Keratinocyte (primary cell): ENCODE measurements at regions not wholly inside any gene's neighbourhood (a gene's known extent, or its start where the extent isn't known, plus 50 kb on each side); places are given as distances from the start of the nearest gene placed in this dataset.

Experiments used
- EZH2 ChIP-seq: IDR thresholded peaks from one replicate; pipeline ENCODE4 v1.6.1; 2012; ENCODE audit warnings: inconsistent platforms, mild to moderate bottlenecking, low read length, moderate library complexity
- TF ChIP-seq, protein P1 (sequence below), 3 experiments: IDR thresholded peaks in 1 of 3; conservative IDR thresholded peaks in 1 of 3; optimal IDR thresholded peaks in 1 of 3; 2 replicates in 2 of 3; 3 replicates in 1 of 3; pipeline versions ENCODE3 to v1.5.1; 2011; ENCODE audit warnings: low read length in 3 of 3, mild to moderate bottlenecking in 3 of 3, moderate library complexity in 2 of 3, control low read depth in 1 of 3, inconsistent platforms in 1 of 3; ENCODE audit not compliant: insufficient read depth in 2 of 3; ENCODE audit errors: extremely low read depth in 1 of 3

DNA sequence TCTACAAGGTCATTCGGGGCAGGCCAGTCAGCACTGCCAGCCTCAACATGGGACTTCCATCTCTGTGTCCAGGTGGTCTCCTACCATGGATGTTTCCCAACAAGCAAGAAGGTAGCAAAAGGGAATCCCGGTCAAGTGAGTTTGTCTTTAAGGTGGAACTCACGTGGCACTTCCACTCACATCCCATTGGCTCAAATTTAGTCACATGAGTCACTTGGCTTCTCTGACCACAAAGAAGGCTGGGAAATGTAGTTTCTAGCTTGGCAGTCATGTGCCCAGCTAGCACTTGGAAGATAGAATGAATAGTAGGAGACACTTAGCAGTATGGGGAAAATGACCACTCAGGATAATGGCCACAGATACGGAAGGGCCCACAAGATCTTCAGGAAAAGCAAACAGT lies 106.6 kb downstream of the AIPL1 start:
- TF ChIP-seq, protein P1, sequence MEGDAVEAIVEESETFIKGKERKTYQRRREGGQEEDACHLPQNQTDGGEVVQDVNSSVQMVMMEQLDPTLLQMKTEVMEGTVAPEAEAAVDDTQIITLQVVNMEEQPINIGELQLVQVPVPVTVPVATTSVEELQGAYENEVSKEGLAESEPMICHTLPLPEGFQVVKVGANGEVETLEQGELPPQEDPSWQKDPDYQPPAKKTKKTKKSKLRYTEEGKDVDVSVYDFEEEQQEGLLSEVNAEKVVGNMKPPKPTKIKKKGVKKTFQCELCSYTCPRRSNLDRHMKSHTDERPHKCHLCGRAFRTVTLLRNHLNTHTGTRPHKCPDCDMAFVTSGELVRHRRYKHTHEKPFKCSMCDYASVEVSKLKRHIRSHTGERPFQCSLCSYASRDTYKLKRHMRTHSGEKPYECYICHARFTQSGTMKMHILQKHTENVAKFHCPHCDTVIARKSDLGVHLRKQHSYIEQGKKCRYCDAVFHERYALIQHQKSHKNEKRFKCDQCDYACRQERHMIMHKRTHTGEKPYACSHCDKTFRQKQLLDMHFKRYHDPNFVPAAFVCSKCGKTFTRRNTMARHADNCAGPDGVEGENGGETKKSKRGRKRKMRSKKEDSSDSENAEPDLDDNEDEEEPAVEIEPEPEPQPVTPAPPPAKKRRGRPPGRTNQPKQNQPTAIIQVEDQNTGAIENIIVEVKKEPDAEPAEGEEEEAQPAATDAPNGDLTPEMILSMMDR (optimal IDR thresholded peaks at IDR 0.05 in 1 of 3, IDR thresholded peaks at IDR 0.05 in 1 of 3, conservative IDR thresholded peaks at IDR 0.05 in 1 of 3; ENCODE audit: extremely low read depth in 1 of 3, insufficient read depth in 2 of 3, low read length in 3 of 3), result no peak
- no peak for TF ChIP-seq EZH2
